CMK (cell line): ENCODE measurements at regions not wholly inside any gene's neighbourhood (a gene's known extent, or its start where the extent isn't known, plus 50 kb on each side); places are given as distances from the start of the nearest gene placed in this dataset.
A peak's percentile ranks its signal among the peaks of the same experiment; 100 is the strongest.
"Not testable (repeated sequence)": the region's sequence is repeated elsewhere in the genome, so short reads cannot be mapped to it uniquely, and the experiment has no call there.

Source experiments
- DNase-seq: peaks from one replicate; pipeline ENCODE4 v3.0.0-alpha.2; 2010; ENCODE audit warnings: low read depth

GRCh38 chr1:195933835-195934234 is 674.4 kb downstream of the KCNT2 start:
- no peak for DNase-seq

- DNase-seq = no peak
Observed at GRCh38 chr1:195915826-195916225, 692.4 kb downstream of the KCNT2 start.

DNA sequence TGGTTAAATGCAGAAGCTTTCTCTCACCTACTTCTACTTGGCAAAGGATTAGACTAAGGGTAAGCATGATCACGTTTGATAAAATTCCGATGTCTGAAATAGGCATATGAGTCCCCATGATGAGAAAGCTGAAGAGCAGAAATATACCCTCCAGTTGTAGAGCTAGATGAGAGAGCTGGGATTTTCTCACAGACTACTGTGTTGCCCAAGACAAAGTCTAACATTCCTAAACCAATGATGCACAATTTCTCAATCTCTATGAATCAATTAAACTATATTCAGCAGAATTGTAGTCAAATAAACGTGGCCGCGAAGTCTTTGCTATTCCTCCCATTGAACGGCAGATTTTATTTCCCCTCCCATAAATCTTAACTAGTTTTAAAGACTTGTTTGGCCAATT is 699.2 kb downstream of the KCNT2 start:
- no peak for DNase-seq

DNA sequence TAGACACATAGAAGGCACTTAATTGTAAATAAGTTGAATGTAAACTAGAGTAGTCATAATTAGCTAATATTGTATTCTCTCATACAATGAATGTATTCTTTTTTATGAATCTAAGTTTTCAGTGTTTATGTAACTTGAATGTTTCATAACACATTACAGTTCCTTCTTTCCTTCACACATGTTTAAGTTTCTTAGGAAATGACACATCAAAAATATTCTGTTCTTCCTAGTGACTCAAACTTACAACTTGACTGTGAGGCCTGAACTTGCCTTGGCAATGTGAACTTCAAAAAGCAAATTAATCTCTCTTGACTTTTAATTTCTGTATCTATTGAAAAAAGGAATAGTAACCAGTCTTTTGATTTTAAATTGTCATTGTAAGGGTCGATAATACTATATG is 700.1 kb downstream of the KCNT2 start:
- no peak for DNase-seq

- DNase-seq = no peak
Observed at GRCh38 chr1:195903203-195903602, 705.0 kb downstream of the KCNT2 start.

DNA sequence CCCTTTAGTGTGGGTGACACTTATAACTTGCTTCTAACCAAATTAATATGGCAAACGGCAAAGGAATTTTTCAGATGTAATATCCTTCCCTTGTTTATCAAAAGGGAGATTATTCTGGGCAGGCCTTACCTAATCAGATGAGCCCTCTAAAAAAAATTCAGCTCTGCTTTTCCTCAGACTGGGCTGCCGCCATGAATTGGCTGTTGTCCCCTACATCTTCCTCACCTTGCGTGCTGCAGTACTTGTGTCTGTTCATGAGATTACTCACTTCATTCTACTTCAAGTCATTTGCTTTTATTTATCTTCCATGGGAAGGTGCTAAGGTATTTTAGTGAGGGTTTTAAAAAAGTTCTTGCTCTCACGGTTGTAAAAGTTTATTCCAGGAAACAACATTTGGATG is 705.5 kb downstream of the KCNT2 start:
- DNase-seq = no peak

DNA sequence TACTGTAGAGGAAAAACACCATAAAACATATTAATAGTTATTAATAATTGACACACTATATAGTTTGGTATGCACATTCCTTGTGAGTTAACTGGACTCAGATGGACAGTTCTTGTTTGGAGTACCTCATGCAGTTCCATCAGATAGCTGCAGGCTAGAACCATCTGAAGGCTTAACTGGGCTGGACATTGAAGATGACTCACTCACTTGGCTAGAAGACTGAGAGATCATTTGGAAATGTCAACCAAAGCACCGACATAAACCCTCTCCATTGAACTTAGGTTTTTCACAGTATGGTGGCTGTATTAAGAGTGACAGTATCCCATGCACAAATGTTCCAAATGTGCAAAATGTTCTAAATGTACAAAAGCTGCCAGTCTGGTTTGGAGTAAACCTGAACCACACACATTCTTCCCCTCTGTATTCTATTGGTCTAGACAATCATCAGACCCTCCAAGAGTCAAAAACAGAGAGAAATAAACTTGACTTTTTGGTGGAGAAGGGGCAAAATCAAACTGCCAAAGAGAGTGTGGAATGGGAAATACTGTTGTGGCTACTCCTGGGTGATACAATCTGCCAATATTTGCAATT is 708.4 kb downstream of the KCNT2 start:
- DNase-seq = peak; percentile 5

DNA sequence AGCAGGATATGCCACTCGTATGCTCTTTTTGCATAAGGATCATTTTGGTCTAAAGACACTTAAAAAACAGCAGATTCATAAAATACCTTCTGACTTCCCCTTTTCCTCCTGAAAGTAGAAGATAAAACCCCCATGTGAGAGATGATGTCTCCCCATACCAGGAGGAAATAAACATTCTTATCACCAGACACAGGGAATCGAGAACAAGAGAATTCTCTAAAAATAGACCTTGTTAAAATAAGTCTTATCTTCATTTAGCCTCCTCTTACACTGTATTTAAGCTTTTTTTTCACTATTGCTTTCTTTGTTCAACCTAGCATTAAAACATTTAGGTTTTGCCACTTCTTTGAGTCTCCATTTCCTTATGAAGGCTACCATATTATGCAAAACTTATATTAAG is 709.3 kb downstream of the KCNT2 start:
- peak; percentile 9 for DNase-seq

GRCh38 chr1:195898373-195898772 is 709.9 kb downstream of the KCNT2 start:
- no peak for DNase-seq

GRCh38 chr1:195897076-195897475 is 711.2 kb downstream of the KCNT2 start:
- DNase-seq = no peak

GRCh38 chr1:195894411-195894810 is 713.8 kb downstream of the KCNT2 start:
- no peak for DNase-seq

GRCh38 chr1:195886000-195886399 is 722.2 kb downstream of the KCNT2 start:
- no peak for DNase-seq

DNA sequence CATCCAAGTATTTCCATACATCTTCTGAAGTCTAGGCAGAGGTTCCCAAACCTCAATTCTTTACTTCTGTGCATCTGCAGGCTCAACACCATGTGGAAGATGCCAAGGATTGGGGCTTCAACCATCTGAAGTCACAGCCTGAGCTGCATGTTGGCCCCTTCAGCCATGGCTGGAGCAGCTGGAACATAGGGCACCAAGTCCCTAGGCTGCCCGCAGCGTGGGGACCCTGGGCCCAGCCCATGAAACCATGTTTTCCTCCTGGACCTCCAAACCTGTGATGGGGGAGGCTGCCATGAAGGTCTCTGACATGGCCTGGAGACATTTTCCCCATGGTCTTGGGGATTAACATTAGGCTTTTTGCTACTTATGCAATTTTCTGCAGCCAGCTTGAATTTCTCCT is 729.8 kb downstream of the KCNT2 start:
- DNase-seq = no peak

DNA sequence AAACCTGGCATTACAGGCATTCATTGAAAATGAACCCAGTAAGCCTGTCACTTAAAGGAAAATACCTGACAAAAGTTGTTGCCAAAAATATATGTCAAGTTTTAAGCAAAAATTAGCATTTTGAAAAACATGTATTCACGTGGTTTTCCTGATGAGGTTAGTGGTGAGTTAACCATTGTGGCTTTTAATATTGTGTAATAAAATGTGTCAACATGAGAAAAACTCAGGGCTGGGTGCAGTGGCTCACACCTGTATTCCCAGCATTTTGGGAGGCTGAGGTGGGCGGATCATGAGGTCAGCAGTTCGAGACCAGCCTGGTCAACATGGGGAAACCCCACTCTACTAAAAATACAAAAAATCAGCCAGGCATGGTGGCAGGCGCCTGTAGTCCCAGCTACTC is 731.4 kb downstream of the KCNT2 start:
- no peak for DNase-seq

DNA sequence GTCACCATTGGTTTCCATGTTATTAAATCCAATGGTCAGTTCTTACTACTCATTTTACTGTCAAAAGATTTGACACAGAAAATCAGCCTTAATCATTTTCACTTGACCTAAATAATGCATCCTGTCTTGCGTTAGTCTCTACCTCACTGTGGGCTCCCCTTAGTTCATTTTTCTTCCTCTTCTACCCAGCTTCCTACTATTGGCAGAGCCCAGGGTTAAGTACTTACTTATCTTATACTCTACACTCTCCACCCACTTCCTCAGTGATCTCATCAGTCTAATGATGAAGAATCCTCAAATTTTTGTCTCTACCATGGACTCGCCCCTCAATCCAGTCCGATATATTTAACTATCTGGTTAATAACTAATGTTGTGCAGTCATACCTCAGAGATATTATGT is 735.9 kb downstream of the KCNT2 start:
- no peak for DNase-seq

- DNase-seq = no peak
Observed at GRCh38 chr1:195867638-195868037, 740.6 kb downstream of the KCNT2 start.

- no peak for DNase-seq
Observed at GRCh38 chr1:195866781-195867222, 741.4 kb downstream of the KCNT2 start.

- DNase-seq = no peak
Observed at GRCh38 chr1:195866091-195866780, 742.0 kb downstream of the KCNT2 start.

- no peak for DNase-seq
Observed at GRCh38 chr1:195851804-195852203, 756.4 kb downstream of the KCNT2 start.

- DNase-seq = no peak
Observed at GRCh38 chr1:195851016-195851601, 757.1 kb downstream of the KCNT2 start.

DNA sequence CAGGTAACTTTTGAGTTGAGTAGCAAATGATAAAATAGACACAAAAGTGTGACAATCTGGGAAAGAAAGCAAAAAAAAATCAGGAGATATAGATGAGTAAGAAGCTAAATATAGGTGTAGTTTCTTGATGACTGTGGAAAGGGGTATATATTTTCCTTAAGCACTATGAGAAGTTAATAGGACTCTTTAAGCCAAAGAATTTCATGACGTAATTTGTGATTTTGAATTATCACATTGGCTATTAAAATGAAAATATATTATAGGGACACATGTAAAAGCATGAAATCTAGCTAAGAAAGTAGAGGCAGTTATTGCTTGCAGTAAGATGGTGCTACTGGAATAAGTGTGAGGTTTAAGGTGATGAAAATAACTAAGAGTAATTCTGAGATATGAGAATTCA is 759.1 kb downstream of the KCNT2 start:
- no peak for DNase-seq

DNA sequence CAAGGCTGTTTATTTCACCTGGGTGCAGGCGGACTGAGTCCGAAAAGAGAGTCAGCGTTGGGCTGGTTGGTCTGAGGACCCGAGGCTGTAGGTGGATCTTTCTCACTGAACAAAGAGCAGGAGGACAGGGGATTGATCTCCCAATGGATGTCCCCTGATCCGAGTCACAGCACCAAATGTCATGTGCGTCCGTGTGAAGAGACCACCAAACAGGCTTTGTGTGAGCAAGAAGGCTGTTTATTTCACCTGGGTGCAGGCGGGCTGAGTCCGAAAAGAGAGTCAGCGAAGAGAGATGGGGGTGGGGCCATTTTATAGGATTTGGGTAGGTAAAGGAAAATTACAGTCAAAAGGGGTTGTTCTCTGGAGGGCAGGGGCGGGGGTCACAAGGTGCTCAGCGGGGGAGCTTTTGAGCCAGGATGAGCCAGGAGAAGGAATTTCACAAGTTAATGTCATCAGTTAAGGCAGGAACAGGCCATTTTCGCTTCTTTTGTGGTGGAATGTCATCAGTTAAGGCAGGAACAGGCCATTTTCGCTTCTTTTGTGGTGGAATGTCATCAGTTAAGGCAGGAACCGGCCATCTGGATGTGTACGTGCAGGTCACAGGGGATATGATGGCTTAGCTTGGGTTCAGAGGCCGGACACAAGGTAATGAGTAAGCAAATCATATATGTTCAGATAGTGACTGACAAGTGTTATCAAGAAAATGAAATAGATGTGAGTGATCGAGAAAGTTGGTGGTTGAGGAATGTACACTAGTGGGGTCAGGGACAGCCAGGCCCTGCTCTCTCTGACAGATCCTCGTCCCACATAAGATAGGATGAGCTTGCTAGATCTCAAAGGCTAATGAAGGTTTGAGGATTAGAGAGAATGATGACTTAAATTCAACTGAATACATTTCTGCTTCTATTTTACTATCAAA is 760.0 kb downstream of the KCNT2 start:
- DNase-seq = not testable (repeated sequence)

GRCh38 chr1:195831789-195832188 is 776.5 kb downstream of the KCNT2 start:
- DNase-seq = no peak
